ENCODE measurements at regions not wholly inside any gene's neighbourhood (a gene's known extent, or its start where the extent isn't known, plus 50 kb on each side); places are given as distances from the start of the nearest gene placed in this dataset.

DNA sequence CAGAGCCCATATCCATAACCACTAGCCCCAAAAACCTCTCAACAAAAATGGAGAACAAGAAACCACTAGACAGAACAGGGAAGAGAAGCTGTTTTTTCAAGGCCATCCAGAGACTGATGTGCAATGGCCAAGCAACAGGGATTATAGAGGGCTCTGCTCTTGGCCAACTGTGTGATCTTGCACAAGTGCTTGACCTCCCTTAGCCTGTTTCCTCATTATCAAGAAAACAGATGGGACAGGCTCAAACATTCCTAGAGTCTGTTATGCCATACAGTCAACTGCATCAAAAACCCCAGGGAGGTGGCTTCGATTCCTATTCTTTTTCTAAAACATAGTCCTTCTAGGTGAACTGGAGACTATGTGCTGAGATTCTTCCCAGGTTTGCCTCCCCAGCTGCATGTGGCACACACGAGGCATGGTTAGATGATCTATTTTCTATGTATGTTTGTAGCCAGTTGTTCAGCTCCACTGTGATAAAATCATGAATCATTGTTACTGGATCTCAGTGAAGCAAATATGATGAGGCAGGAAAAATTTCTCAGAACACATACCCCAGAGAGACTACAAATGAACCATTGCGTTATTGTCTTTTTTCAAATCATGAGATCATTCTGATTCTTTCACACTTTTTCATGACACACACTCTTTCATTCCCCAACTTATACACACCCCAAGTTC lies 132.9 kb upstream of the TGFBR2 start:
- Histone ChIP-seq H4K8ac (ENCODE audit: low read depth in 2 of 2, low read length in 2 of 2) (no peak overlapping the region), H3K9me1 (ENCODE audit: insufficient read depth, low read length) (peaks cover 6% of the 10 kb centered on the region; the same call in 1 of the 2 replicates), H4K5ac (ENCODE audit: low read depth, low read length) (no peak overlapping the region), H3K79me1 (ENCODE audit: low read depth in 1 of 2, low read length in 2 of 2) (no peaks in the 10 kb centered on the region), H4K20me1 (ENCODE audit: insufficient read depth, low read length) (no peaks in the 10 kb centered on the region), H3K9me3 (ENCODE audit: control insufficient read depth, insufficient read depth, low read length) (no peaks in the 10 kb centered on the region), H3K4ac (ENCODE audit: low read depth, low read length) (no peak overlapping the region), H3K56ac (ENCODE audit: extremely low read depth, insufficient read depth, low read length) (no peak overlapping the region), H2BK5ac (ENCODE audit: low read depth, low read length, poor library complexity, severe bottlenecking) (no peak overlapping the region), H2BK120ac (ENCODE audit: low read depth, low read length) (no peak overlapping the region), H2AK5ac (ENCODE audit: low read depth, low read length) (no peak overlapping the region), H3K23ac (ENCODE audit: low read depth, low read length) (no peak overlapping the region), H4K91ac (ENCODE audit: insufficient read depth, low read depth, low read length) (no peak overlapping the region), H3K14ac (replicated peaks; ENCODE audit: low read depth, low read length) (0 out of 2 replicates have a peak overlapping the region, but pooled peaks have one; percentile 18), H3K4me1 (ENCODE audit: control insufficient read depth, insufficient read depth, low read length) (peaks cover 2% of the 10 kb centered on the region), H3K18ac (ENCODE audit: low read depth, low read length) (0 out of 2 replicates have a peak overlapping the region, but pooled peaks have one; percentile 26), H3K4me2 (ENCODE audit: low read depth, low read length) (no peak overlapping the region), H2BK15ac (ENCODE audit: low read depth, low read length) (no peak overlapping the region; the same call in 2 of the 3 replicates), H3K27me3 (ENCODE audit: control insufficient read depth, insufficient read depth, low read length) (no peaks in the 10 kb centered on the region), H3K9ac (ENCODE audit: low read depth, low read length) (no peak overlapping the region), H3K27ac (ENCODE audit: insufficient read depth, low read length) (no peak overlapping the region), H2AFZ (replicated peaks; ENCODE audit: low read length, poor library complexity) (no peak overlapping the region), H3K36me3 (ENCODE audit: control insufficient read depth, insufficient read depth, low read length) (no peaks in the 10 kb centered on the region), H2AK9ac (replicated peaks; ENCODE audit: low read depth, low read length, poor library complexity) (no peak overlapping the region), H2BK20ac (ENCODE audit: low read depth, low read length) (no peak overlapping the region), H3K4me3 (ENCODE audit: insufficient read depth, low read depth, low read length) (no peak overlapping the region)
- no CpG with 5 or more reads among the region's 3 CpGs for WGBS, 2 experiments (ENCODE audit: extremely low coverage in 2 of 2, insufficient read length in 1 of 2)
- ChIA-PET CTCF (interaction anchor here (0.9 kb wide), 1 partner anchor 23 kb away, joined by 4 read pairs; no protein-coding TSS in a partner anchor), POLR2A (ENCODE audit: unreplicated experiment) (no interaction called here)
- no TSS peak for BruUV-seq (replicated peaks)
- ATAC-seq (ENCODE audit: low read depth) (peak; percentile 55), DNase-seq (peak; percentile 46)
- in situ Hi-C loops (cut with MboI; ENCODE audit: low sequenced_read_pairs) = no loop called here
- TF ChIP-seq, protein P1, sequence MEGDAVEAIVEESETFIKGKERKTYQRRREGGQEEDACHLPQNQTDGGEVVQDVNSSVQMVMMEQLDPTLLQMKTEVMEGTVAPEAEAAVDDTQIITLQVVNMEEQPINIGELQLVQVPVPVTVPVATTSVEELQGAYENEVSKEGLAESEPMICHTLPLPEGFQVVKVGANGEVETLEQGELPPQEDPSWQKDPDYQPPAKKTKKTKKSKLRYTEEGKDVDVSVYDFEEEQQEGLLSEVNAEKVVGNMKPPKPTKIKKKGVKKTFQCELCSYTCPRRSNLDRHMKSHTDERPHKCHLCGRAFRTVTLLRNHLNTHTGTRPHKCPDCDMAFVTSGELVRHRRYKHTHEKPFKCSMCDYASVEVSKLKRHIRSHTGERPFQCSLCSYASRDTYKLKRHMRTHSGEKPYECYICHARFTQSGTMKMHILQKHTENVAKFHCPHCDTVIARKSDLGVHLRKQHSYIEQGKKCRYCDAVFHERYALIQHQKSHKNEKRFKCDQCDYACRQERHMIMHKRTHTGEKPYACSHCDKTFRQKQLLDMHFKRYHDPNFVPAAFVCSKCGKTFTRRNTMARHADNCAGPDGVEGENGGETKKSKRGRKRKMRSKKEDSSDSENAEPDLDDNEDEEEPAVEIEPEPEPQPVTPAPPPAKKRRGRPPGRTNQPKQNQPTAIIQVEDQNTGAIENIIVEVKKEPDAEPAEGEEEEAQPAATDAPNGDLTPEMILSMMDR (conservative IDR thresholded peaks at IDR 0.05; ENCODE audit: low read depth, low read length) = no peak
- TF ChIP-seq RAD21 (IDR thresholded peaks at IDR 0.05; ENCODE audit: low read length) (no peak), CEBPB (IDR thresholded peaks at IDR 0.05; ENCODE audit: low read depth, low read length) (0 out of 2 replicates have a peak, but pooled peaks have one; percentile 8), MXI1 (IDR thresholded peaks at IDR 0.05; ENCODE audit: borderline replicate concordance, low read depth, low read length) (no peak), MAFK (IDR thresholded peaks at IDR 0.05; ENCODE audit: low read depth, low read length) (peak; percentile 74), MAZ (IDR thresholded peaks at IDR 0.05; ENCODE audit: borderline replicate concordance, low read depth, low read length) (no peak)
- intact Hi-C loops (cut with micrococcal nuclease) = no loop called here
- dilution Hi-C loops (cut with HindIII; ENCODE audit: low sequenced_read_pairs, unreplicated experiment) = no loop called here

Measured in IMR-90 (cell line).